CD4-positive, alpha-beta T cell treated with Interferon alpha-2 for 1 hour (primary cell): ENCODE measurements at regions not wholly inside any gene's neighbourhood (a gene's known extent, or its start where the extent isn't known, plus 50 kb on each side); places are given as distances from the start of the nearest gene placed in this dataset.

Experiments
- DNase-seq, 2 donors: peaks; one replicate each; pipeline ENCODE4 v3.0.0-alpha.2; 2020 to 2022

DNA sequence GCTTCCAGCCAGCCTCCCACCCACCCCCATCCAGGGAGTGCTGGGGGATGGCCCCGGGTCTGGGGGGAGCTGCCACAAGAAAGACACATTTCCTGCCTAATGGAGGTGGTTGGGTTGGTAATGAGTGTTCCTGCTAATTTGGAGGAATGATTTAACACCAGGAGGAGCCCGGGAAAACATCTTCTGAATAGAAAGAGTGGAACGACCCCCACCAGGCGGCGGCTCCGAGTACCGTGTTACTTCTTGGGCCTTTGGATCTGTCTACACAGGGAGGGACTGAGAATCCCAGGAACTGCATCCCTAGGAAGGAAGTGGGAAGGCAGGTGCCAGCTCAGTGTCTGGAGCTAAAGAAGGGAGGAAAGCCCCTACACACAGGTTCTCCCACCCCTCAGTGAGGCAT is 64.6 kb downstream of the TSPAN17 start:
- no peak for DNase-seq

DNA sequence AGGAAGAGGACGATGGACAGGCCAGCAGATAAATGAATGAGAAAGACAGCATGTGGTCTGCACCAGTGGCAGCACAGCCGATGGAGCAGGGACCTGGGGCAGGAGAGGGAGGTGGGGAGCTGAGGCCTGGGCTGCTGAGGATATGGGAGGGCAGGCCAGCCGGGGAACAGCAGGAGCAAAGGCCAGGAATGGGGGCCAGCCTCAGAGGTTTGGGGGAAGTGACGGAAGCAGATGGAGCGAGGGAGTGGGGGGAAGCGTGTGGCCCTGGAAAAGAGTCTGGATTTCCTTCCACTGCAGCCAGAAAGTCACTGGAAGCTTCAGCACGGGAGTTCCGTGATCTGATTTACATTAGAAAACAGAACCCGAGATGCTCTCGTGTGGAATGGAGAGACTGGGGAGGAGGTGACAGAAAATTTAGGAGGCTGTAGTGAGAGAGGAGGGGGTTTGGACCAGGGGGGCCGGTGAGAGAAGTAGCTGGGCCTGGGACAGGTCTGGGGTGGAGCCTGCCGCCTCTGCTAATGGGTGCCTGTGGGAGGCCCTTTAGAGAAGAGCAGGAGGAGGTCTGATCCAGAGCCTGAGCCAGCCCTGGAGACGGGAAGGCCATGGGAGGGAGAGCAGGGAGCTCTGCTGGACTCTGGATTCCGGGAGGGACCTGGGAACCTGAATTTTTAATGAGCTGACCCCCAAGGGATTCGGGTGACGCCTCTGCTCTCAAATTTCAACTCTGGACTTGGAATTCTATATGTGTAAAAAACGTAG is 65.4 kb downstream of the TSPAN17 start:
- DNase-seq, result no peak

DNA sequence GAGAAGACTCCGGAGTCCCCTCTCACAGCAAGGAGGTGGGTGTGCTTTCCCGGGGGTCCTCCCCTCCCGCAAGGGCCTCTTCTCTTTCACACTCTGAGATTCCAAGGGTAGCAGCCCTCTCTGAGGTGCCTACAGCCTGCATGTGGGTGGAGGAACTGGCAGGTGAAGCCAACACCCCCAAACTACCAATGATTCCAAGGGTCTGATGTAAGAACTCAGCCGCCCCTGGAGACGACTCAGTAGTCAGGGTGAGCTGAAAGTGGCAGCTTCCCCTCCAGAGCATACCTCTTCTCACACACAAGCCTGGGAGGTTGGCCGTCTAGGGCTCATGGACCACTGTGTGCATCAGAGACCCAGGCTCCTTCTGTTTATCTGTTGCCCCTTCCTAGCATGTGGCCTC is 66.1 kb downstream of the TSPAN17 start:
- DNase-seq, result no peak

DNA sequence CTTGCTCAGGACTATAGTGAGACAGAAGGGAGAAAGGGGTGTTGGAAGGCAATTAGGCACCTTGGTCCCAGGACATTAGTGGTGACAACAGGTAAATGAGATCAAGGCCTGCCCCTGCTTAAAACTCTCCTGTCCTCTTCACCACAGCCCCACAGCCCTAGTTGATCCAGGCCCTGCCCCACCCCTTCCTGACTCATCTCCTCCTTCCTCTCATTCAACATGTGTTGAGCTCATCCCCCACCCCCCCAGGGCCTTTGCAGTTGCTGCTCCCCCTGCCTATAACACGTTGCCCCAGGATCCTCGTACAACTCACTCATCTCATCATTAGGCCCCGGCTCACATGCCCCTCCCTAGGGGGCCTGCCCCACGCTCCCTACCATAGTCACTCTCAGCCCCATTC is 66.8 kb downstream of the TSPAN17 start:
- no peak for DNase-seq

DNA sequence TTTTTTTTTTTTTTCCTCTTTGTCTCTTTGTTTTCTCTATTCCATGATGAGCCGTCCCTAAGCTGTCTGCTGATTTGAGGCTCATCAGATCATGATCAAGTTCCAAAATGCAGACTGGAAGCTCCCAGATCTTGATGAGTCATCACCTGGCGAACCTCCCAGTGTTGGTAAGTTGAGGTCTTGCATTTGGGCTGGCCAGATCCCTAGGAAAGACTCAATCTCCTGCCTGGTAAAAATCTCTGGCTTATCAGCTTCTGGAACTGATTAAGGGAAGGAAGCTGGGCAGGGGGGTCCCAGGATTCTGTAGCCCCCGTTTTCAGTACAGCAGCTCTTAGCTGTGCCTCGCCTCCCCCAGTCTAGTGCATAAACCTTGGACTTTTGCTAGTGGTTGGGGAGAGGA is 69.0 kb downstream of the TSPAN17 start:
- DNase-seq, result no peak

DNA sequence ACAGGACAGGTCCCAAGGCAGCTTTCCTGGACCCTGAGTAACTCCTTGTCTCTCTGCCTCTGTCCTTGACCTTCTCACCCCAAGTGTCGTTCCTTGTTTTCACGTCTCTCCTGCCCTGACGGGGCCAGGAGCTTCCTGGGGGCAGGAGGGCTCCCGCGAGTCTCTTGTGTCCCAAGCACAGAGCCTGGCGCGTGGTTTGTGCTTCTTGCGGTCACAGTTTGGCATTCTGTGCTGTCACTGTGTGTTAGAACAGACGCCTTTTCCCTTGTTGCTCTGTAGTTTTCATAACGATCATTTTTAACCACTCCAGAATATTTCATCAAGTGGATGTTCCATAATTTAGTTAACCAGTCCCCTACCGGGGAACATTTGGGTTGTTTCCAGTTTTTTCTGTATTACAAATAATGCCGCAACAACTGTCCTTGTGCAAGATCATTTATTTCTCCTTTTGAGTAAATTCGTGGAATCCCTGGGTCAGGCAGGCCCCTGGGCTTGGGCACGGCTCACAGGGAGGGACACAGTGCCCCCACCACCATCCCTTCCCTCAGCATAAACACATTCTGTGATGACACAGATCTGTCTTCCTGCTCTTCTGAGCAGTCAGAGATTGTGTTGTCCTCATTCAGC is 71.9 kb downstream of the TSPAN17 start:
- DNase-seq, result no peak

DNA sequence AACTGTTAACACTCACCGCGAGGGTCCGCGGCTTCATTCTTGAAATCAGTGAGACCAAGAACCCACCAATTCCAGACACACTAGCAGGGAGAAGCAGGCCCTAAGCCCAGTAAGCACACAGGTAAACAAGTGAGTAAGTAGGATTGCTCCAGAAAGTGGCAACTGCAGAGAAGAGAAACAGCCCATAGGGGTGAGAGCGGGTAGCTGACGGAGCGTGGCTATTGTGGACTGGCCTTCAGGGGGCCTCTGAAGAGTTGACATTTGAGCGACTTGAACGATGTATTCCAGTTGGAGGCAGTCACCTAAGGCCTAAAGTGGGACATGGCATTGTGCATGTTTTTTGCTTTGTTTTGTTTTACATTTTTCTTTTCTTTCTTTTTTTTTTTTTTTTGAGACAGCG is 74.2 kb downstream of the TSPAN17 start:
- DNase-seq, result no peak

DNA sequence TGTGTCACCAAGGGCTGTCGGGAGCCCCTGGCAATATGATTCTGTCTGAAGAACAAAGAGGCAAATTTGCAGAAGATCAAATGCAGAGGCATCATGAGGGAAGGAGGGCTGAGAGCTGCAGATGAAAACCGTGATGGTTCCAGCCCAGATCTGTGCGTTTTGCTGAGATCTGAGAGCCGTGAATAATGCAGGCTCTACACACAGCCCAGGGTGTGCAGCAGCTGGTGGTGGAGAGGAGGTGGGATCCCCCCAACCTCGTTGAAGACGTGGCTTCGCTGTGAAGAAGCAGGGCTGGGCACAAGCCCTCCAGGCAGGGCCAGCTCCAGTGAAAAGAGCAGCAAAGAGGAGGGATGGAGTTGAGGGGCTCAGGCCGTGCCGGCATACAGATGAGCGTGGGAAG is 75.5 kb downstream of the TSPAN17 start:
- no peak for DNase-seq

DNA sequence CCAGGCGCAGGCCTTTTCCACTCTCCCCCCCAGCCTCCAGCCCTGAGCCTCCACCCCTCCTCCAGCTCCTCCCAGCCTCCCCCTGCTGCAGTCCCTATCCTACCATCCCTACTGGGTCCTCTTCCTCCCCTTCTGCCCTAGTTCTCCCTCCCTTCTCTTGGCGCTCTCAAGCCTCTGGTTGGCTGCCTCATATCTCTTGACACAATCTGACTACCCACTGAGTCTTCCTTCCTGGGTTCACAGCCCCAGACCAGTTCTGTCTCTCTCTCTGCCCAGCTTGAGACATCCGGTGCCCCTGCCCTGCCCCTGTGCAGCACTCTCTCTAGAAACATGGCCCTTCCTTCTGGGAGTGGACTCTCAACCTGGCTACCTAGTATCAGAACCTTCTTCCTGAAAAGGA is 76.2 kb downstream of the TSPAN17 start:
- peak in 1 of 2 donors; percentile 21 for DNase-seq

DNA sequence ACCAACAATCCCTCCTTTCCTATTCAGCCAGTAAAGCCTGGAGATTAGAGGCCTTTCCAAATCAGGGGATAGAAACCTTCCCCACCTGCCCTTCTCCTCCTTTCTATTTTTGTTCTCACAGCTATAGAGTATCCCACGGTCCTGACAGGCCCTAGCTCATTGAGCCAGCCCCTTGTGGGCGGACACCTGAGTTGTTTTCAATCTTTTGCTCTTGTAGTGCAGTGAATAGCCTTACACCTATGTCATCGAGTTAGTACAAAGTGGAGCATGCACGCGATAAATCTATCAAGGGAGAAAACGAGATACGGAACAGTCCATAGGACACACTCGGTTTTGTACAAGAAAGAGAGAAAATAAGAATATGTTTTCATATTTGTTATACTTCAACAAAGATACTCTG is 77.2 kb downstream of the TSPAN17 start:
- DNase-seq, result no peak

DNA sequence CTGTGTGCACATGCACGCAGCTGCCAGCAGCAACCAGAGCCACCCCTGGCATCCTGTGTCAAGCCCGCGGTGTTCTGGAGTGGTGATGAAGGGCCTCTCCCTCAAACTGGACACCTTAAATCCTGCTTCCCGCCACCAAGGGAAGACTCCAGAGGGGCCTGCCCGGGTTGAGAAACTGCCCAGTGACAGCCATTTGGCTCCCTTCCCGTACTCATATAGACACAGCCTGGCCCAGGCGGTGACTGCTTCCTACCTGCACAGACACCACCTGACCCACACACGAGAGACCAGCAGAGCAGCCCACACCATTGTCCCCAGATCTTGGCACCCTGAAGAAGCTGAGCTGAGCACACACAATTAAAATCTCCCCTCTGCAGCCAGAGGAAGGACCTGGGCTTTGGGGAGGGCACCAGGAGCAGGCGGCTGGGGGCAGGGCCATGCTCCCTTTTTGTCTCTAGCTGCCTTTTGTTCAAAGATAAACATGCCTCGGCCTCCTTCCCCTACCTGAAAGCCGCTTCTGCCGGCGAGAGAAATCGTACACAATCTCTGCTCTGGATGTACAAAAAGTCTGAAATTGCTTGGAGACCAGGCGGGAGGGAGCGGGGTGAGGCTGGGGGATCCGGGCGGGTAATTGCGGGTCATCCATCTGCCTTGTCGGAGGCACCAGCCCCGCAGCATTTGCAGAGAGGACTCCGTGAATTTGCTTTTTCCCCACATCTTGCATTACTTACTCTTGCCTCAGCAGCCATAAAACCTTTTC is 78.4 kb downstream of the TSPAN17 start:
- no peak for DNase-seq

DNA sequence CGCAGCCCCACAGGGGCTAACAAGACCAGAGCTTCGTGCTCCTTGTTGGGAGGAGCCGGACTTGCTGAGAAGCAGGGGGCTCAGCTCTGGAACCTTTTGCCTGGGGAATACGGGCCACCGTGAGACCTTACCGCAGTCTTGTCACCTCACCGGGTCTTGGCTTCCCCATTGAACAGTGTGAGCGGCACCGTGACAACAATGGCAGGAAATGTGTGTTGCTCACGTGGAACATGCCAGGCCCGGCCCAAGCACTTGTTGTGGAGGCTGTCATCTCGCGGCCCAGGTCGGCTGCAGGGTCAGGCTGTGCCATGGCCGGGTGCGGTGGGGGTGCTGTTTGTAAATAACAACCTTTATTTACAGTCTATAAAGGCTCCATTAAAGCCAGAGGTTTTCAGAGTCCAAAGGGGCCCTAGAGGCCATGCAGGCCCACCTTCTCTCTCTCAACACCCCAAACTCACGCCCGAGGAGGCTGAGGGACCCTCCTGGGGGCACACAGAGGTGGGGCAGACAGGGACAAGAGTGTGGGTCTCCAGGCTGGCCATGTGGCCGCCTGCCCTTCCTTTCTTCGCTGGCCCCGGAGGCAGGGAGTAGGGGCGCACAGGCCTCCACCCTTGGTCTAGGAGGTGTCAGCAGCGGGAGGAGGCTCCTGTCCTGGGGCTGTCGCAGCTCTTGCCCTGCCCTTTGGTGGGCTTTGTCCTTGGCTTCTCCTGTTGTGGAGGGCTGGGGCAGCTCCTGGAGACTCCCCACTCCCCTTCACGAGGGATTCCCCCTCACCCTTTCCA is 79.7 kb downstream of the TSPAN17 start:
- DNase-seq, result peak in 1 of 2 donors; percentile 5

DNA sequence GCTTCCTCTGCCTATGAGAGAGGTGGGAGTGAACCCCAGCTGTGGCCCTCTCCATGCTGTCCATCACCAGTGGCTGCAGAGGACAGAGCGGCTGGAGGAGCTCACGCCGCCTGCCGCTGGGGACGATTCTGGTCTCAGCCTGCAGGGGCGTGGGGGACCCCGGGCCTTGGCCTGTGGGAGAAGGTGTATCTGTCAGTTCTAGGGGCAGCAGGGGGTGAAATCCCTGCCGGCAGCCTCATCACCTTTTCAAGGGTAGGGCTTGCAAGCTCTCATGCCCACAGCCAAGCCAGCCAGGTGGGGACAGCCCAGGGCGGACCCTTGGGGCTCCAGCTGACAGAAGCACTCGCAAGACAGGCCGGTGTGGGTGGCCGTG is 80.2 kb downstream of the TSPAN17 start:
- DNase-seq, result no peak

DNA sequence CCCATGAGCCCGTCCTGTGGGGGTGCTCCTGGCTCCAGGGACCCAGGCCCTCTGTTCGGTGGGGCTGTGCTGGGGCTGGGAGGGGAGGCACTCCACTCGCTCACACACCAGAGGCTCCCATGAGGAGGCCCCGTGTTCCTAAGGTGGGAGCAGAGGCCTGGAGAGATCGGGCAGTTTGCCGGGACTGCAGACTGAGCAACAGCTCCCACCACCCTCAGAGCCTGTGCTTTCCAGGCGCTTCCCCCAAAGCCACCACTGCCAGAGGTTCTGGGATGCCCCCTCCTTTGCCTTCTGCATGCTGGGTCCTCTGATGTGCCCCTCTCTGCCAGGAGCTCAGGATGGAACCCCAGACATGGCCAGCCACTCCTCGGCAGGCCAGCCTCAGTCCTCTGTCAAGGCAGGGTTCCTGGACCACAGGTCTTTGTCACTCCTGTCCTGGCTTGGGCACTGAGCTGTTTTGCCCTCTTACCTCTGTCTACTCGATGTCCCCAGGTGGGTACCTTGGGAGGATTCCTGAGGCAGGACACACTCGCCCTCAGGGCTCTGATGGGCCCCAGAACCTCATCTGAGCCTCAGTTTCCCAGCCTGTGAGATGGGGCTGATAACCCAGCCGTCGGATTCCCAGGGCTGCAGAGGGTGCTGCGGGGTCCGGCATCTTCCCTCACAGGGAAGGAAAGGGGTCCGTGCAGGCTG is 80.8 kb downstream of the TSPAN17 start:
- DNase-seq, result no peak

DNA sequence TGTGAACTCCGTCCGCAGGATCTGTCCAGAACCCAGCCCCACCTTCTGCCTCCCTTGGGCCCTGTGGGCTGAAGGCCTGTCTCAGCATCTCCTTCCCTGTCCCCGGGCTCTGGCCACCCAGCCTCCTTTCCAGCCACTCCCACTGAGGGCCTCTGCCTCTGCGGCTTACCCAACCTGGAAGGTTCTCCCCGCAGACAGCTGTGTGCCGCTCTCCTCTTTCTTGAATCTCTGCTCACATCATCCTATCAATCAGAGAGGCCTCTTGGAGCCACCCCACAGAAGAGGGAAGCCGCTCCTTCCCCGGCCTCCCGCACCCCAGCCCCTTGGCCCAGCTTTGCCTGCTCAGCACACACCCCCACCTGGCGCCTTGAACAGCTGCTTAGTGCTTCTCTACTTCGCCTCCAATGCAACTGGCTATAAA is 81.5 kb upstream of the UNC5A start:
- DNase-seq, result no peak

DNA sequence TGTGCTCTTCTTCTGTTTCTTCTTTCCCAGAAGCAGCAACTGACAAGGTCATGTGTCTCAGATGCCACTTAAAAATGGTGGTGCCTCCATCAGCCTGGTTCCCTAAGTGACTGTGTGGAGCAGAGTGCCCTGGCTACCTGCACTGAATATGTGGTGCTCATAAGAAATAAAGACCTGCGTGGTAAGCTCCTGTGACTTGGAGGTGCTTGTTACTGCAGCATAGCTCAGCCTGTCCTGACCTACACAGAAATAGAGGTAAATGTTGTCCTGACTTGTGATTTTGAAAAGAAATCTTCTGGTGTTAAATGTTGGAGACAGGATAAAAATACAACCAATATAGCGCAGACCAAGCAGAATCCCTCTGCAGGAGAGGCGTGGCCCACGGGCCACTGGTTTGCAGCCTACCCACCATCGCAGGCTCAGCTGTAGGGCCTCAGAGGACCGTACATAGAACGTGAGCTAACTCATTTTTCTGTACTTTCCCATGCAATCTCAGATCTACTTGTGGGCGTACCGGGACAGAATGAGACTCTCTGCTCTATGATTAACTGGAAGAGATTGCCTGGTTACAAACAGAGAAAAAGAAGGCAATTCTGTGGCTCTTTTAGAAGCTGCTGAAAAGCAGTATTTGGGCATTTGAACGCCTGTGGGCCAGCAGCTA is 79.4 kb upstream of the UNC5A start:
- no peak for DNase-seq

DNA sequence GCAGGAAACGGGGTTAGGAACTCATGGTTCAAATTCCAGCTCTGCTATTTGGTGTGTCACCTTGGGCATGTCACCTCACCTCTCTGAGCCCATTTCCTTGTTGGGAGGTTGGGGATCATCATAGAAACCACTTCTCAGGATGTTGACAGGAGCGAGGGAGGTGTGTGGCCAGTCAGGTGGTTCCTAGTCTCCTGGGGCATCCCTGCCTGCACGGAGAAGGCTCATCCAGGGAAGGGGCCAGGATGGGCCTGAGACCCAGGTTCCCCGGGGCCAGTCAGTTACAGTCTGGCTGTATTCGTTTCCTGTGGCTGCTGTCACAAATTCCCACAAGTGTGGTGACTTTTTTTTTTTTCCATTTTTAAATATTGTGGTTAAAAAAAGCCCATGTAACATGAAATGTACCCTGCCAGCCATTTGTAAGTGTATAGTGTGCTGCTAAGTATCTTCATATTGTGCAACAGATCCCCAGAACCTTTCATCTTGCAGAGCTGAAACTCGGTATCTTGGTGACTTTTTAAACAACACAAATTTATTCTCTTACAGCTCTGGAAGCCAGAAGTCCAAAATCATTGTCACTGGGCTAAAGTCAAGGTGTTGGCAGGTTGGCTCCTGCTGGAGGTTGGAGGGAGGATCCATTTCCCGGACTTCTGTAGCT is 78.7 kb upstream of the UNC5A start:
- DNase-seq, result no peak

DNA sequence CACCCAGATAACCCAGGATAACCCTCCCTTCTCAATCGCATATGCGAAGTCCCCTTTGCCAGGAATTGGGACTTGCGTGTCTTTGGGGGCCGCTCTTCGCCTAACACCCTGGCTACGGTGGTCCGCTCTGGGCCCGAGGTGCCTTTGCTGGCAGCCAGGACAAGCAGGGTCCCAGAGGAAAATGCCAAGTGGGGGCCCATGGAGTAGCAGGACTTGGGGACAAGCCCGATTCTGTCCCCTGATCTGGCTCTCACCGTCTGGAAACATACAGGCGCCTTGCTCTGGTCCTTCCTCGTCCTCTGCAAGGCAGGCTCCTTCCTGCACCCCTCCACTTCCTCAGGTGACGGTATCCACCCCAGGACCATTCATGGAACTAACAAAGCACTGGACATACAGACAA is 78.1 kb upstream of the UNC5A start:
- DNase-seq, result no peak

DNA sequence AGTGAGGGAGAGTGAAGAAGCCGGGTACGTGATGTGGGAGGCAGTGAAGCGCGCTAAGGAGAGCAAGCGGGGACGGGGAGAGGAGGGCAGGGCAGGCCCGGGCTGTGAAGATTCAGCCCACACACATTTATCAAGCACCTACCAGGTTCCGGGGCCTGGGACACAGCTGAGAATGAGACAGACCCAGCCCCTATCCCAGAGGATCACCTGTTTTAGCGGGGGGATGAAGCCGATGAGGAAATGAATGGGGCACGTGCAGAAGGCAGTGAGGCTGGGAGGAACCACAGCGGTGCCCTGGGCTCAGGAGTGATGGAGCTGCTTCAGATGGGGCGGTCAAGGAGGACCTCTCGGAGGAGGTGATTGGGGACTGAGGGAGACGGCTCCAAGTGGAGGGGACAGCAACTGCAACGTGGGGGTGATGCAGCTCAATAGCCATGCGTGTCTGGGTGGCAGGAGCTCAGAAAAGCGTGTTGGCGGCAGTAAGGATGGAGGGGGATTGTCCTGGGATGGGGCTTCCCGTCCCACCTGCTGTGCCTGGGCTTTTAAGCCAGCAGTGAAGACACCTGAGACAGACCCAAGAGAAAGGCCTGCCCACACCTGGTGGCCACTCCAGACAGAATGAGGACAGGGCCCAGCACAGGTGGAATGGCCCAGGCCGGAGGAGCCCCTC is 77.5 kb upstream of the UNC5A start:
- DNase-seq, result no peak

DNA sequence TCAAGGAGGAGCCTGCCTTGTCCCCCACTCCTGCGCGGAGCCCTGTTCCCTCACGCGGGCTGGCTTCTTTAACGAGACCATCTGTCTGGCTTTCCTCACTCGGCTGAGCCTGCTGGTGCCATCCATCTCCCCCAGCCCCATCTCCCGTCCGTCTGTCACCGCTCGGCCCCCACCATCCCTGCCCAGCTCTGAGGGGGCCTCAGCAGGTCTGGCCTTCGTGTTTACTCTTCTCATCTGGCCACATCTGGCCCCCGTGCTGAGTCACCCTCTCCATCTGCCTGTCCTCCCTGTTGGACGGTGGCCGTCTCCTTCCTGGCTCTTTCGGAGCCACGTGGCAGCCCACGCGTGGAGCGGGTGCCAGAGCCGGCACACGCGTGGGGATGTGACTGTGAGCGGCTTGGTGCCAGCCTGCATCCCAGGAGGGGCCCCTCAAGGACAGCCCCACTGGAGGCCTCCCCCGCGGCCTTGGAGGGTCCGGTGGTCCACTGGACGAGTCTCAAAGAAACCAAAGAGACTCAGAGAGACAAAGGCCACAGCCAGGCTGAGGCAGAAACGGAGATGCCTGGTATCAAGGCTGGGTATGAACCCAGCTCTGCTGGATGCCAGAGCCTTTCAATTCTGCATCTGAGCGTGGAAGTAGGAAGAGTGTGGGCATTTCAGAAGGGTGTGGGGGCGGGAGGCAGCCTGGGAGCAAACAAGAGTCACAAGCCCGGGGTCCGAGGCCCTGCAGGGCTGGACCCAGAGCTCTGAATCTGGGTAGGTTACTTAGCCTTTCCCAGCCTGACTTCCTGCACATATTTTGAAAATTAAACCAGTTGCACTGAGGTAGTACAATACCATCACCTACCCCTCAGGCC is 76.7 kb upstream of the UNC5A start:
- no peak for DNase-seq
